ENCODE measurements at regions not wholly inside any gene's neighbourhood (a gene's known extent, or its start where the extent isn't known, plus 50 kb on each side); places are given as distances from the start of the nearest gene placed in this dataset.

DNA sequence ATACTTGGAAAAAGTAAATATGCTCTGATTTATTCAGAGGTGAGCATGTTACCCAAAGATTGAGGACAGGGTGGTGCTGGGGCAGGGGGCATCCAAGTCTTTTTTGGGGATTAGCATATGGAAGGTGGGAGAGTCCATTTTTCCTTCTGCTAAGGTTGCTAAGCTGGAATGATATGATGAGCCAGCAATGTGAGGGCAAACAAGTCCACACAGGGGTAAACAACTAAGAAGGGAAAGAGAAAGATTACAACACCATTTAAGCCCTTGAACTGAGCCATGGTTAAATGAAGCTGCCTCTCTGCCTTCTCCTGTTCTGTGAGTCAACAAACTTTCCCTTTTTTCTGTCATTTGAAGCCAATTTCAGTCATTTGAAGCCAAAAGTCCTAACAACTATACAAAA is 89.0 kb downstream of the RPL22L1 start:
- DNase-seq (ENCODE audit: low spot score), result no peak

DNA sequence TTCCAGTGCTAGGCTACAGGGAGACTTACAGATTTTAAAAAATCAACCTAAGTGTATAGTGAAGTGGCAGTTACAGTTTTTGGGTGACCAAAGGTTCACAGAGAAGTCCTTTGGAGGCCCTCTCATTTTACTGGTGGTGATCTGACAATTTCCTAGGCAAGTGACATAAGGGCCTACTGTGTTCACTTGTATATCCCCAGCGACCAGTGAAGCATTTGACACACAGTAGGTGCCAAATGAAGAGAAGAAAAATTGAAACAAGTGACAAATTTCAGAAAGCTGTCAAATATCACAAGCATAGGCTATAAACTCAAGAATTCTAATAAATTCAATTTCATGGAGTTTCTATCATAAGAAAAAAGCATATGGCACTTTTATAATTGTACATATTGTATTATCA is 89.5 kb downstream of the RPL22L1 start:
- DNase-seq (ENCODE audit: low spot score), result no peak

DNA sequence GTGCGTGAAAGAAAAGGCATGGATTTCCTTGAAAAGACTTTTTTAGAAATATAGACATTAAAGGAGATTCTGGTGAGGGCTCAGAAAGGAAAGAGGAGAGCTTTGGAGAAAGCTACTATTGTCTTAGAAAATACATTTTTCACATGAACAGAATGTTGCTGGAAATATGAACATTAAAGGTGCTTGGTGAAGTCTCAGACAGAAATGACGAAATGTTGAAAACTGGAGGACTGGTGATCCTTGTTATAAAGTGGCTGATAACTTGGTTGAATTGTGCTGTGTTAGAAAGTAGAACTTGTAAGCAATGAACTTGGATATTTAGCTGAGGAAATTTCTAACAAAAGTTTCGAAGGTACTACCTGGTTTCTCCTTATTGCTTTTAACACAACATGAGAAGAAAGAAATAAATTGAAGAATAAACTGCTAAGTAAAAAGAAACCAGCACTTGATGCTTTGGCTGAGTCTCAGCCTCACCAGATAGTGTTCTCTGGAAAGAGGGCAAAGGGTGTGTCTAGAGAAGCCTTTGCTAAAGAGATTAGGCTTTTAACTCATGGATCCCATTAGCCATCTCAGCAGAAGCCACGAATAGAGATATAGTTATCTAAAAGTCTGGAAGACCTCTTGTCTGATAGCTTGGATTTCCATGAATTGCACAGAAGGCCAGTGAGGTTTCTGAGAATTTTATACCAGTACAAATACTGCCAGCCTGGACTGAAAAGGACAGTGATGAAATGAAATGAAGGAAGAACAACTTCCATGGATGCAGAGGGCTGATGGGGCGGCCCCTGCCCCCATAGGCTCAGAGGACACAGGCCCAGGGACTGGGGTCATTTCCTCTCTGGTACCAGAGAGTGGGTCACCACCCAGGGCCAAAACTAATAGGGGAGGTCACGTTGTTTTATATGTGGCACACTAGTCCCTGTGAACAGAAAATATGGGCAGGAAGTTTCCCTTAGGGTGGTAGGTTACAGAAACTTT is 91.5 kb downstream of the RPL22L1 start:
- DNase-seq (ENCODE audit: low spot score), result no peak

DNA sequence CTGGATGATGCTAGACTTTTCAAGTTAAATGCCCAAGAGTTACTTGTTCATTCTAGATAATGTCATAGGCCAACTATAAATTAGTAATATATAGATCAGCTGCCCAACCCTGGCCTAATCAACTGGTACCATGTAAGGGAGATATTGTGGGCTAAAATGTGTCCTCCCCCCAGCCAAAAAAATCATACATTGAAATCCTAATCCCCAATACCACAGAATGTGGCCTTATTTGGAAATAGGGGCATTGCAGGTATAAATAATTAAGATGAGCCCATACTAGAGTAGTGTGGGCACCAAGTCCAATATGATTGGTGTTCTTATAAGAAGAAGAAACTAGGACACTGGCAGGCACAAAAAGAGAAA is 92.5 kb downstream of the RPL22L1 start:
- DNase-seq (ENCODE audit: low spot score), result no peak

DNA sequence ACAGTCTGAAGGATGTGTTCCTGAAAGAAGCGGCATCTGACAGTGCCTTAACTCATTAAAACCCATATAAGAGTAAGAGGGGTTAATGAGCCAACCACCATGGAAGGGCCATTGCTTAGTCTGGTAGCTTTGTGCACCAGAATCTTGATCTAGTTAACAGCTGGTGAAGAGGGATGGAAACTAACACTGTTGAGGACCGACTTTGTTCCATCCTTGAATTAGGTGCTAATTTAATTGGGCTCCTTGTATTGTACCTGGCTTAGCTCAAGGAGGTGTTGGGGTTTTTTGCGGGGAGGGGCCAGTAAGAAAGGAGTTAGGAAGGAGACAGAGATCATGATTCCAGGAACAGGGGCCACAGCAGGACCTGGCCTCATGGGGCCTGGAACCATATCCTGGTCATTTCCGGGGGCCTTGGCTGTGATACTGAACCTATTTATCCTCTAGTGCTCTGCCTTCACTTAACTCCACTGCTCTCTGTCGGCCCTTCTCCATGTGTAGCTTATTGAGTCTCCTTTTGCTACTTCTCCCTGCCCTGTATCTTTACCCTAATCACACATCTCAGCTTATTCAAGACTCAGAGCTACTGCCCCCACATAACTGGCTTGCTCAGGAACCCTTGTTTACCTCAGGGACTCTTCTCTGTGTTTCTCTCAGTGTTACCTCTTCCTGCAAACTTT is 93.0 kb downstream of the RPL22L1 start:
- DNase-seq (ENCODE audit: low spot score), result no peak

DNA sequence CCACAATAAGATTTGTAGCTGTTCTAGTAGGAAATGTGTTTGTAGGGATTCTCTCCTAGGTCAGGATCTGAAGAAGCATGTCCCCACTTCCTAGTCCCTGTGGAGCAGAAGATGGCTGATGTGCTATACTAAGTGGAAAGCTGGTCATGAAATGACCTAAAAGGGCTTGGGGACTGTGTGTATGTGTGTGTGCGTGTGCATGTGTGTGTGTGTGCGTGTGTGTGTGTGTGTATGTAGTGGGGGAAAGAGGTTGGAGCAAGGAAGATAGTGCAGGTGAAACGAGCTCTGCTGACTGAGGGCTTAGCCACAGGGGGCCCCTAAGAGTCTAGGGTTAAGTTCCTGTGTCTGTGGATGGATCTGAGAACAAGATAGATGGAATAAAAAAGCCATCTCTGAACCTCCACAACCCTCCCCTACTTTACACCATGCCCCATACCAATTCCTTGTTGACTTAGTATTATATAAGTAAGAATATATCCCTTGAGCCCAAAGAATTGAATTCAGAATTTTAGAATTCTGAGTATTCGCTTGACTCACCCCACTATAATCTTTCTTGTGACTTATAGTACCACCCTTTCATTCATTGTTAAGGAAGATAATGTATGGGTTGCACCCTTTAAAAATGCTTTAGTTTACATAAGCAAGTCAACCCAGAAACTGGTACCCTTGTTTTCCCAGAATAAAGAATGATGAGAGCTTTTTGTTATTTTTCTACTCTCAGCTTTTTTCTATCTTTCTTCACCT is 96.1 kb downstream of the RPL22L1 start:
- no peak for DNase-seq (ENCODE audit: low spot score)

DNA sequence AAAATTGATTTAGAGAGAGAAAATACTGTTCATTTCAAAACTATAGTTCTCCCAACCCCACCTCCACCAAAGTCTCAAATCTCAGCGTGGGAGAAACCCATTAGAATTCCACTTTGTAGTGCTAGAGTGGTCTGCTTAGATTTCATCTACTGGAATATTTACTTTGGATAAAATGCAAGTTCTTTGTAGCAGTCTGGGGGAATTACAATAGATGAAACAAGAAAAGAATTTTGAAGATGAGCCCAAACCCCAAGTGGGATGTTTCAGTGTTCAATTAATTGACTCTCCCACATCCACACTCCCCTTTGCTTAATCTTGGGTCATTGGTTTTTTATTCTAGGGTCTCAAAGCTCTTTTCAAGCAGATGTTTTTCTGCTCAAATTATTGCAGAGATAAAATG is 97.8 kb downstream of the RPL22L1 start:
- no peak for DNase-seq (ENCODE audit: low spot score)

DNA sequence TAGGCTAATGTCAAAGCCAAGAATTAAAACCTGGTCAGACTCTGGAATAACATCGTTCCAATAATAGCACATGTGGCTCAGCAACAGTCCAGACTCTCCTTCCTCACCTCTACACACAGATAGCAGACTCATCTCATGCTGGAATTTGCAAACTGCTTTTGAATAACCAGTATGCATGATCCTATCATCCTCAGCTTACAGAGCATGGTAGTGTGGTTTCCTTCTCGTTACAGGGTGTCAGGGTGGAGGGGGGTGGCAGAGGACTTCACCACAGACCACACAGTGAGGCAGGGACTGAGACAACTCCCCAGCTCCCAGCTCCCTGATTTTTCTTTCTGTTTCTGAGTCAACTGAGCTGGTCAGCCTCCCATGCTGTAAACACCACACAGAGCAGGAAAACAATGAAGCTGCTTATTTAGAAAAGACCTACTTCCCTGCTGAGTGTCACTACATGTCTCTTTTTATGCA is 101.6 kb downstream of the RPL22L1 start:
- DNase-seq (ENCODE audit: low spot score), result no peak

DNA sequence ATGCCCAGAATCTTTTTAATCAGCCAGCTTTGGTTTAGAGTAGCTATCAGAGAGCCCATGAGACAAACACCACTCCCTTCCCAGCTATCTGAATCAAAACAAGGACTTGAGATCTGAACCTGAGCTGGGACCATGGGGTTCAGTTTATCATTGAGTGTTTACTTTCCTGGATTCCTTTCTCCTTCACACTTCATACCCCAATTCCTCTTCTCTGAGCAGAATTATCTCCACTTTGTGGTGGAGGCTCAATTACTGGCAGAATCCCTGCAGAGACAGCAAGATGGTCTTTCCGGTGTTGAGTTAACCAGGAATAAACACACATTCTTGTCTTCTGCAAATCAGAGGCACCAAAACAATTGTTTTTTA is 102.4 kb downstream of the RPL22L1 start:
- no peak for DNase-seq (ENCODE audit: low spot score)

DNA sequence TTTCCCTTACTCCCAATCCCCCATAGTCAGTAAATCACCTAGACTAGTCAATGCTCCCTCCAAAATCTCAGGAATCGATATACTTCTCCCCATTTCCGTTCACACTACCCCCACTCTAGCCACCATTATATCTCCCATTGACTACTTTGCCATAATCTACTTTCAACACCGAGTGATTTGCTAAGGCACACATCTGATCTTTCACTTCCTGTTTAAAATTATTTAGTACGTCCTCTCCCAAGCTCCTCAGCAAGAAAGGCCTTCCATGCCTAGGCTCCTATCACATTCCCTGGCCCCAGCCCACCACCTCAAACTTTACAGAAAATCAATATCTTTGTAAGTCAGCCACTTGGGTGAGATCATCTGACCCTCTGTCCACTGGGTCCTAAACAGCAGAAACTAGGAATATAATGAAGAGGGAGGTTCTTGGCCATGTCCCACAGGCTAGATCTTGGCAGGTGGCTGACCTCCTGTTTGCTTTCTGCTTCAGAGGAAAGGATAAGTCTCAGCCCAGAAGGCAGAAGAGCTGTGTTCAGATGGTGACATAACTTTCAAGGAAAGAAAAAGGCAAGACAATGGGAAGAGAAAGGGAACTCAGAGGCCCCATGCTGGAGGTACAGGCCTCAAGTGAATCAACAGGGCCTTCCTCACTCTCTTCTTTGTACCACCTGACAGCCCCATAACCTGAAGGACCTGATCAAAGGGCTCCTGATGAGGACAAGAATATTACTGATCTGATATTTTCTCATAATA is 103.0 kb downstream of the RPL22L1 start:
- no peak for DNase-seq (ENCODE audit: low spot score)

DNA sequence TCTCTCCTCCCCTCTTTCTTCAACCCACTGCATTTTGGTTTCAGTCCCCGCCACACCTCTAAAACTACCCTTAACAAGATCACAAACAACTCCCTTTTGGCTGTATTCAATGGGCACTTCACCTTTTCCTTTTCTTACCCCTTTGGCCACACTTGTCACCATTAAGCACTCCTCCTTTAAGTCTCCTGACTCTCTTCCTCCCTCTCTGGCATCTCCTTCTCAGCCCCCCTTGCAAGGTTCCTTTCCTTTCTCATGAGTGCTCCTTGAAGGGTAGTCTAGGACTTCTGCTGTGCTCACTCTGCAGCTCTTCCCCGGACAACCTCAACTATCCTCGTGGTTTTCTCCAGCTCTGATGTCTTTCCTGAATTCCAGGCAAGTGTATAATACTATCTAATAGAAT is 103.7 kb downstream of the RPL22L1 start:
- DNase-seq (ENCODE audit: low spot score), result no peak

DNA sequence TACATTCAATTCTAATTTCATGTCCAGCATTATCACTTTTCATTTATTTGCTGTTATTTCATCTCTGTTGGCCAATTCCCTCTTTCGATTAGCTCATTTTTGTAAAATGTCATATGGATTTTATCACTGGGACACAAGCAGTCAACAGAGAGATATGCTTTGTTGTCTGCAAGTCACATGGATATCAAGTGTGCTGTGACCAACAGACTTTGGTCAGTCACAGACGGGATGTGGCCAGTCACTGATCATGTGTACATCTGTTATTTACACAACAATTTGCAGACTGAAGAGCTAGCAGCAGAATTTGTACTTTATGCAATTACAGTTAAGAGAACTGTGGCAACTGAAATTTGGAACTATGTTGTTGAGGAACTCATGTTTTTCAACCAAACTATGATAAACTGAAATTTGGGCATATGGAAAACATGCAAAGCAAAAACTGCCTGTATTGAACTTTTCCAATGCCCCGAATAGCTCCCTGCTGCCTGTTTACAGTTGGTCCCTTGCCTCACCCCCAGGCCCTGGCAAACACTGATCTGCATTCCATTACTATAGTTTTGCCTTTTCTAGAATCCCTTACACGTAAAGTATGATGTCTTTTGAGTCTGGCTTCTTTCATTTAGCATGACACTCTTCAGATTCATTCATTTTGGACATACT is 104.4 kb downstream of the RPL22L1 start:
- DNase-seq (ENCODE audit: low spot score), result no peak

DNA sequence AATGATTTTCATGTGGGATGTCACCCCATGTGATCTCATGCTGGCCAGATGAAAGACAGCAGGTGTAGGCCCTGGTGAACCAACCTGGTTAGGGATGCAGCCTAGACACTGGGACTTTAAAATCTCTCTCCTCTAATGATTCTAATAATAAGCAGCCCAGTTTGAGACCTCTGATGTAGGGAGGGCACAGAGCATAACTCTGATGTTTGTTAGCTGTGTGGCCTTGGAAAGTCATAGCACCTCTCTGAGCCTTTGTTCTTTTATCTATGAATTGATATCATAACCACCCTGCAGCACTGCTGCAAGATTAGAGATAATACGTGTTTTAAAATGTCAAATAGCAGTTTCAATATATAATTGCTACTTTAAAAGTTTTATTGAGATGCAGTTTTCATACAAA is 106.0 kb downstream of the RPL22L1 start:
- DNase-seq (ENCODE audit: low spot score), result no peak

DNA sequence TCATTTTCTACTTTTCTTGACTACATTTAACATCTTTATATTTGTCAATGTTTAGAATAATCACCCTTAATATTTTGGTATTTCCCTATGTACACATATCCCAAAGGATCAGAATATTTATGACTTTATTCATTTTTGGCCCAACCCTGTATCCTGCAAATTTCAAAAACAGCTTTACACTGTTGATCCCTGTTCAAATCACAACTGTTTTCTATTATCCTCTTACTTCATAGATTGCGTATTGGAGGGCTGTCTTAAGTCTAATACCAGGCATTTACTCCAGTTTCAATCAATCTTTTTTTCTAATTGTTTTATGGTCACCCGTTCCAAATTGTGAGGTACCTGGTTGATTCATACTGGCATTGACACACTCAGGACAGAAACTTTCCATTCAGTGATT is 107.9 kb downstream of the RPL22L1 start:
- no peak for DNase-seq (ENCODE audit: low spot score)

DNA sequence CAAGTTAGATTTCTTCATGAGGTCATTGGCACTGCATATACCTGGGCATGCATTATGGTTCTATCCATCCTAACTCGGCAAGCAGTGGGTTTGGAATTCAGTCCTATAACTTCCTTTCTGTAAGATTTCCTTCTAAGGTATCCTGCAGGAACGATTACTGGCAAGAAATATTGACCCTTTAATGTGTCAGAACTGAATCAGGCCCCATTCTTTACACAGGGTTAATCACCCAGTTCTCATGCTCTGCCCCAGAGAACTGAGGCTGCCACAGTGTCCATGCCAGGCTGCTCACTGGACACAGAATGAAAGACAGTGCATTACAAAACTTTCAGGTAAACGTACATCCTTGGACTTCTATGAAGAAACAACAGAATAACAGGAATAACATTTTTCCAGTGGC is 108.9 kb downstream of the RPL22L1 start:
- DNase-seq (ENCODE audit: low spot score), result no peak

DNA sequence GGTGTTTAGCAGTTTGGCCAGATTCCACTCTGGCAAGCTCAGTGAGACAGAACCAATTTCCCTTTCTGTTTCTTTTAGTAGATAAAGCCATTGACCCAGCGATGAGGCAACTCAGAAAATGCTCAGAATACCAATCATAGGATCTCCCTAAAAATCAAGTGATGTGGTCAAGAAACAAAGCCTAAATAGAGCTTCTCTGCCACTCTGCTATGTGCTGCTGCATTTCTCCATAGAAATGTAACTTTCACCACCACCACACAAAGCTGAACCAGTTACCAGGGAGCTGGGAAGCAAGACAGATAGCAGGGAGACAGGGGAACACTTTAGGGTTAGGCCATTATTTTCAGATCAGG is 109.8 kb downstream of the RPL22L1 start:
- no peak for DNase-seq (ENCODE audit: low spot score)

DNA sequence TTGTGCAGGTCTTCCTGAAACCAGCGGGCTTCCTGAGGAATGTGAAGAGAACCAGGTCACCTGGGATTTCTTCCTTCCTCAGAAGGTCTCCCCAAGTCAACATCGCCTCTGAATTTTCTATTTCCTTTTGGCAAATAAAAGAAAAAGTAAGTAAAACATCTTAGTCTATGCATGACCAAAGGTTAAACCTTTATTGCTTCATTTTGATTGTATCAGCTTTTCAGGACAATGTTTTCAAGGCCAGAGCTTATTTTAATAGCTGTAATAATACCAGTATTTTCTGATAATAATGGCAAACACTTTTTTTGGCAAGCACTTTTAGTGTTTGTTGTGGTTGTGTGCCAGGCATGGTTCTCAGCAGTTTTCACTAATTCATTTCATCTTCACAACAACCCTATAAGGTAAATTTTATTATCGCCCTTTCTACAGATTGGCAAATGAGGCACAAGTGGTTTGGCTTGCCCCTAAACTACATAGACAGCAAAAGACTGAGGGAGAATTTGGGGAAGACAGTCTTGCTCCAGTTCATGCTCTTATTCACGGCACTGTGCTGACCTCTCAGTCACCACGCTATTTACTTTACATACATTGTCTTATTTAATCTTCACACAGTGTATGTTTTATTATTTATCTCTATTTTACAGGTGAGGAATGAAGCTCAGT is 110.4 kb downstream of the RPL22L1 start:
- DNase-seq (ENCODE audit: low spot score), result no peak

DNA sequence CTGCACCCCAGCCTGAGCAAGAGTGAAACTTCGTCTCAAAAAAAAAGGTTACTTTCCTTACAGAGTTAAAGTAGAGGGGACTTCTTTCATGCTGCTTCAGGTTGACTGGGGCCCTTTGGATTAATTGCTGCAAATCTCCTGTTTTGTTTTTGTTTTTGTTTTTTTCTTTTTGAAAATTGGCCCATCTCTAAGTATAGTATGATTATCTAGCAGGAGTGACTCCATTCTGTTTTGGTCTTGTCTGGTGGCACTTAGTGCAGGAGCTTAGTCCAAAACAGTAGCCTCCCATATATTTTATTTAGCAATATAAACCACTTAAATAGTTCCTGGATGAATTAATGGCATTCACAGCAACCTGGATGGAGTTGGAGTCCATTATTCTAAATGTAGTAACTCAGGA is 113.0 kb downstream of the RPL22L1 start:
- DNase-seq (ENCODE audit: low spot score), result no peak

DNA sequence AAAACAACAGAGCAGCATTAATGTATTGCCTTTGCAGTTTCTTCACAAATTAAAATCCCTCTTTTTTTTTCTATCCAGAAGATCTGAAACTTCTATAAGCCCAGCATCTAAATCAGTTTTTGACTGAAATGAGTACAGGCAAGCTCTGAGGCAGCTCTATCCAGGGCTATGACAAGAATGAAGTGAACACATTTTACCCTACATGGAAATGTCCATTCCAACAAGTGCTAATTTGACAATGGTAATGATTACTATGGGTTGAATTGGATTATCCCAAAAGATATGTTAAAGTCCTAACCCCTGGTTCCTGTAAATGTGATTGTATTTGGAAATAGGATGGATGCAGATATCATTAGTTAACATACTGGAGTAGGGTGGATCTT is 115.7 kb downstream of the RPL22L1 start:
- DNase-seq (ENCODE audit: low spot score), result no peak

DNA sequence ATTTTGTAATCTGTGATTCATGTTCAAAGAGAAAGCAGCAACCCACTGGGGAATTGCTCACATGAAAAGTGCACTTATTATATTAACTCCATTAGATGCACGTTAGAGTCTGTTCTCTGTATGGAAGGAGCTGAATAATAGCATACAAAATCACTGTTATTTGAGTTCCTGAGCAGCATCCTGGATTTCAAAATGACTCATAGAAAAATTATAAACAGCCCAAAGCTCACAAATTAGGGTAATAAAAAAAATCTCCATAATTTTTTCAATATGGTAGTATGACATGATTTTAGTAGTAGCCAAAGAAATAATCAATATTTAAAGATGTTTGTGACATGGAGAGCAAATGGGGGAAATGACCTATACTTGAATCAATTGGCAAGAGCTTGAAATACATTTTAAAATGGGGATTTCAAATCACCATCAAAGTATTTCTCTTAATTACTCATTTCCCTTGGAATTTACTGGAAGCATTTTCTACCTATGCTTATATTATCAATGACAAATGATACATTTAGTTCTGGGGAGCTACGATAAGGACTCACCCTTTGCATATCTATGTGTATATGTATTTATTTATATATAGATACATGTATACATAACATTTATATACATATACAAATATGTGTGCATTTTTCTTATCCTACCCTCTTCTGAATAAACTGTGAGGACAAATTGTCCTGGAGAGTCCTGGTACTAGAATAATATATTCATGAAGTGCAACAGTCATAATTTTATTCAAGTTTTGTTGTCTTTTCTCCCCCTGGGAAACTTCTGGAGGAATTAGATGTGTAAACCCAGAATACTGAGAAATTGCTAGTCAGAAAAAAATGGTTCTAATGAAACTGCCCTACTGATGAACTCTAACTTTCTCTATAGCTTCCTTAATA is 116.3 kb downstream of the RPL22L1 start:
- no peak for DNase-seq (ENCODE audit: low spot score)

Data from hepatic stellate cell (primary cell).